SJCRH30 (cell line): ENCODE measurements at regions not wholly inside any gene's neighbourhood (a gene's known extent, or its start where the extent isn't known, plus 50 kb on each side); places are given as distances from the start of the nearest gene placed in this dataset.
A peak's percentile ranks its signal among the peaks of the same experiment; 100 is the strongest.
"Not testable (repeated sequence)": the region's sequence is repeated elsewhere in the genome, so short reads cannot be mapped to it uniquely, and the experiment has no call there.

ENCODE experiments used
- DNase-seq, 2 experiments: peaks; one replicate each; pipeline ENCODE4 v3.0.0-alpha.2; 2015 to 2020
- H3K27ac ChIP-seq: fragments of 250-450 bp; sonication (Bioruptor Pico); 2 replicates; pipeline ENCODE4 v1.5.1; 2020; ENCODE audit warnings: mild to moderate bottlenecking, moderate library complexity
- H3K27me3 ChIP-seq: fragments of 250-450 bp; sonication (Bioruptor Pico); 2 replicates; pipeline ENCODE4 v1.5.1; 2020; ENCODE audit warnings: mild to moderate bottlenecking, moderate library complexity
- H3K36me3 ChIP-seq: fragments of 250-450 bp; sonication (Bioruptor Pico); 2 replicates; pipeline ENCODE4 v1.5.1; 2020; ENCODE audit warnings: mild to moderate bottlenecking, moderate library complexity
- H3K4me1 ChIP-seq: fragments of 250-450 bp; sonication (Bioruptor Pico); 2 replicates; pipeline ENCODE4 v1.5.1; 2020; ENCODE audit warnings: mild to moderate bottlenecking, moderate library complexity
- H3K4me3 ChIP-seq: fragments of 250-450 bp; sonication (Bioruptor Pico); 2 replicates; pipeline ENCODE4 v1.5.1; 2020; ENCODE audit warnings: mild to moderate bottlenecking, moderate library complexity
- H3K9me3 ChIP-seq: fragments of 250-450 bp; sonication (Bioruptor Pico); replicated peaks from 2 replicates; pipeline ENCODE4 v1.5.1; 2020; ENCODE audit warnings: mild to moderate bottlenecking, moderate library complexity

DNA sequence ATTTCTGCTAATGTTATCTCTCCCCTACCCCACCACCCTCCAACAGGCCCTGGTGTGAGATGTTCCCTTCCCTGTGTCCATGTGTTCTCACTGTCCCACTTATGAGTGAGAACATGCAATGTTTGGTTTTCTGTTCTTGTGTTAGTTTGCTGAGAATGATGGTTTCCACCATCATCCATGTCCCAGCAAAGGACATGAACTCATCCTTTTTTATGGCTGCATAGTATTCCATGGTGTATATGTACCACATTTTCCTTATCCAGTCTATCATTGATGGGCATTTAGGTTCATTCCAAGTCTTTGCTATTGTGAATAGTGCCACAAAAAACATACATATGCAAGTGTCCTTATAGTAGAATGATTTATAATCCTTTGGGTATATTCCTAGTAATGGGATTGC is 104.5 kb downstream of the ZNF33B start:
- H3K4me3 ChIP-seq, H3K36me3 ChIP-seq, DNase-seq, H3K27ac ChIP-seq, H3K9me3 ChIP-seq, H3K27me3 ChIP-seq, H3K4me1 ChIP-seq: not testable (repeated sequence)

DNA sequence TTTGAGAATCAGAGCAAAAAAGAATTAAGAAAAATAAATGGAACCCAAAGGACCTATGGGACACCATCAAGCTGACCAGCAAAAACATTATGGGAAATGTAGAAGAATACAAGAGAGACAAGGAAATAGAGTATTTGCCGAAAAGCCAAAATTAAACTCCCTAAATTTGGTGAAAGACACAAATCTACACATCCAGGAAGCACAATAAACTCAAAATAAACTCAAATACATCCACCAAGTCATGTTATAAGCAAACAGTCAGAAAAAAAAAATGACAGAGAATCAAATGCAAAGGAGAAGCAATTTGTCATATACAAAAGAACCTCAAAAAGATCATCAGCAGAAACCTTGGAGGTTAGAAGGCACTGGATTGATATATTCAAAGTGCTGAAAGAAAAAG is 105.4 kb downstream of the ZNF33B start:
- H3K4me3 ChIP-seq = no peak overlapping the region
- no peaks in the 10 kb centered on the region for H3K9me3 ChIP-seq
- H3K4me1 ChIP-seq = no peaks in the 10 kb centered on the region
- DNase-seq = no peak
- no peaks in the 10 kb centered on the region for H3K27me3 ChIP-seq
- no peaks in the 10 kb centered on the region for H3K36me3 ChIP-seq
- no peak overlapping the region for H3K27ac ChIP-seq

DNA sequence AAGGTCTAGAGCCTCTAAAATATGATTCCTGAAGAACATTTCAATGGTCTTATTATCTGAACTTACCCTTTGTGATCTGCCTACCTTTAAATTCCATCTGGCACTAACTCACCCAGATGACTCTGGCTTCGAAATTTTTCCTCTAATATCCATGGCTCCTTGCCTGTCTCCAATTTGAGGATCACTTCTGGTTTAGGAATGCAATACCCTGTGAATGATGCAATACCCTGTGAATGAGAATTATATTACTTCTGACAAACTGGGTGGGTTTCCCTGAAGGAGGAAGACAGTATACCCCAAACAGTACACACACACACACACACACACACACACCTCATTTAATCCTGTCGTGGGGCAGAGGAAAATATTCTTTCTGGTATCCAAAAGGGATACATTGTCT is 115.3 kb downstream of the ZNF33B start:
- Histone ChIP-seq H3K4me1 (no peaks in the 10 kb centered on the region), H3K27ac (no peak overlapping the region), H3K27me3 (no peaks in the 10 kb centered on the region), H3K9me3 (no peaks in the 10 kb centered on the region), H3K4me3 (no peak overlapping the region), H3K36me3 (peaks cover 3% of the 10 kb centered on the region; the same call in 1 of the 2 replicates)
- no peak for DNase-seq

DNA sequence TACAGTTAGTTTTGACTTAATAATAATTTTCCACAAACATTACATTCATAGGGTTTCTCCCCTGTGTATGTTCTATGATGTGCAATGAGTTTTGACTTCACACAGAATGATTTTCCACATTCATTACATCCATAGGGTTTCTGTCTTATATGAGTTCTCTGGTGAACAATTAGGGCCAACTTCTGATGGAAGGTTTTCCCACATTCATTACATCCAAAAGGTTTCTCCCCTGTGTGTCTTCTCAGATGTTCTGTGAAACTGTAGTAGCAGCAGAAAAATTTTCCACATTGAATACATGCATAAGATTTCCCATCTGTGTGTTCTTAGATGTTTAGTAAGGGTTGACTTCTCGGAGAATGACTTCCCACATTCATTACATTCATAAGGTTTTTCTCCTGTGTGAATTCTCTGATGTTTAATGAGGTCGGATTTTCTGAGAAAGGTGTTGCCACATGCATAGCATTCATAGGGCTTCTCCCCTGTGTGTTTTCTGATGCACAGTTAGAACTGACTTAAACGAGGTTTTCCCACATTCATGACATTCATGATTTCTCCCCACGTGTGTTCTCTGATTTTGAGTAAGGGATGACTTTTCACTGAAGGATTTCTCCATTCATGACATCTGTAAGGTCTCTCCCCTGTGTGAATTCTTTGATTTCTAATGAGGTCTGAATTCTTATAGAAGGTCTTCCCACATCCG is 118.5 kb downstream of the ZNF33B start:
- DNase-seq = no peak
- Histone ChIP-seq H3K27me3 (no peaks in the 10 kb centered on the region), H3K36me3 (peaks cover 3% of the 10 kb centered on the region; the same call in 1 of the 2 replicates), H3K9me3 (no peaks in the 10 kb centered on the region), H3K4me1 (no peaks in the 10 kb centered on the region), H3K27ac (no peak overlapping the region), H3K4me3 (no peak overlapping the region)

DNA sequence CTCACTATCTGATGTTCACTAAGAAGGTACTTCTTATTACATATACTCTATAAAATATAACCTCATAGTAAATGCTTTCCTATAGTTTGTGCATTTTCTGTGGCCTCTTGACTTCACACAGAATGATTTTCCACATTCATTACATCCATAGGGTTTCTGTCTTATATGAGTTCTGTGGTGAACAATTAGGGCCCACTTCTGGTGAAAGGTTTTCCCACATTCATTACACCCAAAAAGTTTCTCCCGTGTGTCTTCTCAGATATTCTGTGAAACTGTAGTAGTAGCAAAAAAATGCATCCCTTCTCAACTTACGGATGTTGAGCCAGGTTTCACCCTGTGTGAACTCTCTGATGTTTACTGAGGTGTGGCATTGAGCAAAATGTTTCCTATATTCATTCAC is 119.3 kb downstream of the ZNF33B start:
- Histone ChIP-seq H3K9me3 (no peaks in the 10 kb centered on the region), H3K4me3 (no peak overlapping the region), H3K27me3 (no peaks in the 10 kb centered on the region), H3K4me1 (no peaks in the 10 kb centered on the region), H3K27ac (no peak overlapping the region), H3K36me3 (peaks cover 3% of the 10 kb centered on the region; the same call in 1 of the 2 replicates)
- DNase-seq = no peak

DNA sequence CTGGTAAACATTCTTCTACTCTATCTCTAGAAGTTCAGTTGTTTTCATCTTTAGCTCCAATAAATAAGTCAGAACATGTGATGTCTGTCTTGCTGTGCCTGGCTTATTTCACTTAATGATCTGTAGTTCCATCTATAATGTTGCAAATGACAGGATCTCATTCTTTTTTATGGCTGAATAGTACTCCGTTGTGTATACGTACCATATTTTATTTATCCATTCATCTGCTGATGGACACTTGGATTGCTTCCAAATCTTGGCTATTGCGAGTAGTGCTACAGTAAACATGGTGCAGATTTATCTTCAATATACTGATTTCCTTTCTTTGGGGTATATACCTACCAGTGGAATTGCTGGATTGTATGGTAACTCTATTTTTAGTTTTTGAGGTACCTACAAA is 124.4 kb downstream of the ZNF33B start:
- Histone ChIP-seq H3K27ac (no peak overlapping the region), H3K27me3 (no peaks in the 10 kb centered on the region), H3K36me3 (no peaks in the 10 kb centered on the region), H3K4me1 (no peaks in the 10 kb centered on the region), H3K4me3 (no peak overlapping the region), H3K9me3 (no peaks in the 10 kb centered on the region)
- DNase-seq = no peak

DNA sequence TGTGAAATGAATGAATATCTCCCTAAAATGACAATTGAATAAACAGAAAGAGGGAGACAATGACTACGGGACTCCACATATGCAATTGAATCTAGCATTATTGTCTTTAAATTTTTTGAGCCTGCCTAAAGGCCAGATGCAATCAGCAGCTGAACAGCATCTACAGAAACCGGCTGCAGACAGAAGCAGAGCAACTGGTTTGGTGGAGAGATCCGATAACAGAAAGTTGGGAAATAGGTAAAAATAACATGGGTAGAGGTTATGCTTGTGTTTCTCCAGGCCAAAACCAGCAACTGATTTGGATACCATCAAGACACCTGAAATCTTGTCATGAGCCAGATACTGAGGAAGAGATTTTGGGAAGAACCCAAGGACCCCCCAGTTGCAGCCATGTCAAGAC is 146.6 kb downstream of the ZNF33B start:
- no peaks in the 10 kb centered on the region for H3K4me1 ChIP-seq
- DNase-seq = no peak
- H3K9me3 ChIP-seq = no peaks in the 10 kb centered on the region
- H3K27ac ChIP-seq = no peak overlapping the region
- no peaks in the 10 kb centered on the region for H3K36me3 ChIP-seq
- H3K4me3 ChIP-seq = no peak overlapping the region
- no peaks in the 10 kb centered on the region for H3K27me3 ChIP-seq

DNA sequence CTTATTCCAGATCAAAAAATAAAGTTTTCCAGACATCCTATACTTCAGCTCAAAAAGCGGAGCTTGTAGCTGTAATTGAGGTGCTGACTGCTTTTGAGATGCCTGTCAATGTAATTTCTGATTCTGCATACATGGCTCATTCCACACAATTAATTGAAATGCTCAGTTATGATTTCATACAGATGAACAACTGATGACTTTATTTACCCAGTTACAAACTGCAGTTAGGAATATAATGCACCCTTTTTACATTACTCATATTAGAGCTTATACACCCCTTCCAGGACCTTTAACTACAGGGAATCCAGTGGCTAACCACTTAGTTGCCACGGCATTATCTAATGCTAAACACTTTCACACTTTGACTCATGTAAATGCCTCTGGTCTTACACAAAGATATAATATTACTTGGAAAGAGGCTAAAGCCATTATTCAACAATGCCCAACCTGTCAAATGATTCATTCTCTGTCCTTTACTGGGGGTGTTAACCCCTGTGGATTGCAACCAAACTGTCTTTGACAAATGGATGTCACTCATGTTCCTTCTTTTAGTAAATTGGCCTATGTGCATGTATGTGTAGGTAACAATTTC is 147.3 kb downstream of the ZNF33B start:
- Histone ChIP-seq H3K27me3 (no peaks in the 10 kb centered on the region), H3K9me3 (no peaks in the 10 kb centered on the region), H3K4me3 (no peak overlapping the region), H3K36me3 (no peaks in the 10 kb centered on the region), H3K4me1 (no peaks in the 10 kb centered on the region), H3K27ac (no peak overlapping the region)
- DNase-seq = no peak

DNA sequence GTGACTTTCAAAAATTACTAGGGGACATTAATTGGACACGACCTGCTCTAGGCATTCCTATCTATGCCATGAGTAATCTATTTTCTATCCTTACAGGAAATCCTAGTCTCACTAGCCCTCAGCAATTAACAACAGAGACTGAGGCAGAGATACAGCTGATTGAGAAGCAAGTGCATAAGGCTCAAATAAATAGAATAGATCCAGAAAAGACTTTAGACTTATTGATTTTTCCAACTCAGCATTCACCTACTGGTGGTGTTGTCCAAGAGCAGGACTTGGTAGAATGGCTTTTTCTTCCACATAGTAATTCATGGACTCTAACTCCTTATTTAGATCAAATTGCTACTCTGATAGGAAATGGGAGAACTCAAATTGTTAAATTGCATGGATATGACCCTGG is 148.0 kb downstream of the ZNF33B start:
- Histone ChIP-seq H3K36me3 (no peaks in the 10 kb centered on the region), H3K4me1 (no peaks in the 10 kb centered on the region), H3K4me3 (no peak overlapping the region), H3K27ac (no peak overlapping the region), H3K9me3 (no peaks in the 10 kb centered on the region), H3K27me3 (no peaks in the 10 kb centered on the region)
- DNase-seq = no peak

DNA sequence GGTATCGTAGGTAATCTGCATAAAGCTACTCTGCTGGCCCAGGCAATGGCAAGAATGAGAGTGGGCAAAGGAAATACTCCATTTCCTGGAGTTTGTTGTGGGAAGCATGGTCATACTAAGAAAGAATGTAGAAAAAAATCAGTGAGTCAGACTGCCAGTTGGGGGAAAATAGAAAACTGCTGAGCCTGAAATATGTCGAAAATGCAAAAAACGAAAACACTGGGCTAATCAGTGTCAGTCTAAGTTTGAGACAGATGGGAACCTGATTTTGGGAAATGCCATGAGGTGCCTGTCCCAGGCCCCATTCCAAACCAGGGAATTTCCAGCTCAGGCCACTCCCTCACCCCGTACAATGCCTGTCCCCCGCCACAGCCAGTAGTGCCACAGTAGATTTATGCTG is 150.0 kb downstream of the ZNF33B start:
- Histone ChIP-seq H3K36me3 (no peaks in the 10 kb centered on the region), H3K4me3 (no peak overlapping the region), H3K27me3 (no peaks in the 10 kb centered on the region), H3K9me3 (no peaks in the 10 kb centered on the region), H3K27ac (no peak overlapping the region), H3K4me1 (no peaks in the 10 kb centered on the region)
- DNase-seq = no peak

DNA sequence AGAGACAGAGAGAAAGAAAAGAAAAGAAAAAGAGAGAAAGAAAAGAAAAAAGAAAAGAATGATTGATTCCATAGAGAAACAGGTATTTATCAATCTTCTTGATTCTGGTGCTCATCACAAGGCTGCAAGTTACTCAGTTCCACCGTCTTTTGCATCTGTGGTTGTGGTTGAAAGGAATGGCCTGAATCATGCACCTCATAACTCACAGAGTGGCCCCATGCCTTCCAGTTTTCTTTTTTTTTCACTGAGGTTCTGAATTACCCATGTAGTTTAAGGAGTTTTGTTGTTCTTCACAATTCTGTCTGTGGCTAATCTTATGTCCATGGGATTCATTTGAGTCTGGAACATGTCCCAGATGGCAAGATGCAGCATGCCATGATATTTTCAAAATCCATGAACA is 156.0 kb downstream of the ZNF33B start:
- Histone ChIP-seq H3K27me3 (no peaks in the 10 kb centered on the region), H3K9me3 (no peaks in the 10 kb centered on the region), H3K27ac (no peak overlapping the region), H3K4me3 (no peak overlapping the region), H3K36me3 (no peaks in the 10 kb centered on the region), H3K4me1 (no peaks in the 10 kb centered on the region)
- no peak for DNase-seq

DNA sequence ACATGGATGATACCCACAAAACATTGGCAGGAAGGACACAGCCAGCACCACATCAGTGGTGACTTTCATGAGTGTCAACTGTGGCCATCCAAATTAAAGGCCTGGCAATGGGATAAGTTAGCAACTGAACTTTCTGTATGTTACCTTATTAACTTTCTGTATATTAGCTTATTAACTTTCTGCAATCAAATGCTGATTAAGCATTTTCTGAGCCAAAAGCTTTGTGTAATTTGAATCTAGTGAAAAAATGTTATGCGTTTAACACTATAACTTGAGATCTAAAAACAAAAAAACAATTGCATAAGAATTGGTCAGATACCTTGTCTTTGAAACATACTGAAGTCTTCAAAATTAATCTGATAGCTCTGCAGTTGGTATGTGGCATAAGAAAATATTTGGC is 159.3 kb downstream of the ZNF33B start:
- Histone ChIP-seq H3K4me3 (no peak overlapping the region), H3K27me3 (no peaks in the 10 kb centered on the region), H3K9me3 (no peaks in the 10 kb centered on the region), H3K4me1 (no peaks in the 10 kb centered on the region), H3K27ac (no peak overlapping the region), H3K36me3 (no peaks in the 10 kb centered on the region)
- DNase-seq = no peak

DNA sequence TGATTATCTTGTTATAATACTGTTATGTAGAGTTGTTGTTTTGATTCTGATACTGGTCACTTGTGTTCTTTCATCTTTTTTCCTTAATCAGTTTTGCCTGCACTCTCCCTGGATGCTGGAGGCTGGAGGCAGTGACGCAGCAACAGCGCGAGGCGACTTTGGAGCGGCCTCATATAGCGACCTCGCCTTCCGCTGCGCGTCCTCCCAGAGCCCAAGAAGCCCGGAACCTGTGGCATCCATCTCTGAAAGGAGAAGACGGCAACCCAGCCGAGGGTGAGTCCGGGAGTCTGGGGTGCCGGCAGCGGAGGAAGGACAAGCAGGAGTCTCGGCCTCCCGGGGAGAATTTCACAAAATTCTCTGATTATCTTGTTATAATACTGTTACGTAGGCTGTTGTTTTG is 161.2 kb downstream of the ZNF33B start:
- DNase-seq = no peak
- Histone ChIP-seq H3K9me3 (no peaks in the 10 kb centered on the region), H3K4me3 (no peak overlapping the region), H3K27me3 (no peaks in the 10 kb centered on the region), H3K27ac (no peak overlapping the region), H3K4me1 (no peaks in the 10 kb centered on the region), H3K36me3 (no peaks in the 10 kb centered on the region)

DNA sequence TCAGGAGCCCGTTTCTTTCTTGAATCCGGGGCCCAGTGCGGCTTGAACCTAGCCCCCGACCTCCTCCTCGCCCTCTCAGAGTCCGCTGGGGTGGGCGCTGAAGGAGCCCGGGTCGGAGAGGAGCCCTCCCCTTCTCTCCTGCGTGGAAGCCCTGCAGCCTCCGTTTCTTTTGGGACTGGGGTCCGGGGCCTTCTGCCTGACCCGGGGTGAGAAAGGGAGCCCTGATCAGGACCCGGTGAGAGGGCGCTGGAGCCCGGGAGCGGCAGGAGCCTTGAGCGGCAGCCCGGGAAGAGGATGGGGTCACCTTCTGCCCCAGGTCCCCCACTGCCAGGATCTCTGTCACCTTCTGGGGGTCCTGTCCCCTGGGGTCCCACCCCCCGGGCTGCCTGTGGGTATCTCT is 162.3 kb downstream of the ZNF33B start:
- no peaks in the 10 kb centered on the region for H3K4me1 ChIP-seq
- H3K4me3 ChIP-seq = peak overlapping the region; percentile 72
- no peaks in the 10 kb centered on the region for H3K9me3 ChIP-seq
- peak overlapping the region; percentile 56 for H3K27ac ChIP-seq
- DNase-seq = no peak
- no peaks in the 10 kb centered on the region for H3K27me3 ChIP-seq
- H3K36me3 ChIP-seq = no peaks in the 10 kb centered on the region

DNA sequence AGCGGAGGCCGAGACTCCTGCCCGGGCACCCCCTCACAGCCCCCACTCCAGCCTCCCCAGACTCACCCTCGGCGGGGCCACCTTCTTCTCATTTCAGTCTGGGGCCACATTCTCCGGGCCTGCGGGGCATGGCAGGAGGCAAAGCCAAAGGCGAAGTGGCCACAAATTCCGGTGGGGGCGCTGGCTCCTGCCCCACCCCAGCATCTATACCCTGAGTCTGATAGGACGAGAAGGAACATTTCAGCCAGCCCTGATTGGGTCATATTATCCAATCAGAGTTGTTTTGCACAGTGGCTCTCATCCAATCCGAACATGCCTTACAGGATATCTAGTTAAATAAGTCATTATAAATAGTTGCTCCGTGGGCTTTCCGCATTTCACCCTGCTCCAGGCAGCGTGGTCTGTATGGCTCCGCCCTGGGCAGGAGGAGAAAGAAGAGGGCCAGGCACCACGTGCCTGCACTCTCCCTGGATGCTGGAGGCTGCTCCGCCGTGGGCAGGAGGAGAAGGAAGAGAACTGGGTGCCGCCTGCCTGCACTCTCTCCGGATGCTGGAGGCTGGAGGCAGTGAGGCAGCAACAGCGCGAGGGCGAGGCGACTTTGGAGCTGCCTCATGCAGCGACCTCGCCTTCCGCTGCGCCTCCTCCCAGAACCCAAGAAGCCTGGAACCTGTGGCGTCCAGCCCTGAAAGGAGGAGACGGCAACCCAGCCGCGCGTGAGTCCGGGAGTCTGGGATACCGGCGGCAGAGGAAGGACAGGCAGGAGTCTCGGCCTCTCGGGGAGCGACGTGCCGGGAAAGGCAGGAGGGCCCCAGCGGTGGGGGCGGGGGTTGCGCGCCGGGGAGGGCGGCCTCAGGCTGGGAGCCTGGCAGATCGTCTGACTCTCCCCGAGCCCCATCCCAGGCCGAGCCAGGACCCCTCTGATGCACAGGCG is 162.9 kb downstream of the ZNF33B start:
- Histone ChIP-seq H3K36me3 (no peaks in the 10 kb centered on the region), H3K4me3 (peak overlapping the region; percentile 72), H3K4me1 (no peaks in the 10 kb centered on the region), H3K27me3 (no peaks in the 10 kb centered on the region), H3K27ac (peak overlapping the region; percentile 56), H3K9me3 (no peaks in the 10 kb centered on the region)
- peak; percentile 71 to 84 for DNase-seq
